GM12892 (cell line): ENCODE measurements at regions not wholly inside any gene's neighbourhood (a gene's known extent, or its start where the extent isn't known, plus 50 kb on each side); places are given as distances from the start of the nearest gene placed in this dataset.

Experiments
- POLR2A ChIP-seq: IDR thresholded peaks from 2 replicates; pipeline ENCODE4 v1.6.1; 2011; ENCODE audit warnings: low read depth, low read length, control low read depth
- TAF1 ChIP-seq: IDR thresholded peaks from 2 replicates; pipeline ENCODE4 v1.6.1; 2011; ENCODE audit warnings: low read depth, mild to moderate bottlenecking, control low read depth, low read length, borderline replicate concordance

DNA sequence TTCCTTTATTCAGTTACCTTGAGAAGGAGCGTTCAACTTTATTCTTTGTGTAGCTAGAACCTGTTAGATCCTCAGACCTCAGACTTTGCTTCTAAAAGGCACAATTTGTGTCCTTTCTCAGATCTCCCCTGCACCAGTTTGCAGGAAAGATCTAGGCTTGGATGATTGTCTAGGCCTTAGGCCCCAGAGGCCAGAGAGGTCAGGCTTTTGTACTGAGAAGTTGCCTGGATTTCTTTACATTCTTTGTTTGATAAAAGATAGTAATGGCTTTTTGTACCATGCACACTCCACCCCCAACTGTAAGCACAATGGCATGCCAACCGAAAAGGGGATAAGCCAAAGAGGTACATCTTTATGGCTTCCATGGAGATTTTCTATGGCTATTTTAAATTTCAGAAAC lies 719.6 kb upstream of the NR2F2 start:
- TF ChIP-seq TAF1: no peak
- TF ChIP-seq POLR2A: no peak
